Thyroid gland (tissue), 4 donors: ENCODE measurements at regions not wholly inside any gene's neighbourhood (a gene's known extent, or its start where the extent isn't known, plus 50 kb on each side); places are given as distances from the start of the nearest gene placed in this dataset.

Experiments
- CTCF ChIP-seq, 6 experiments: fragments of 200-600 bp in 3 of 6; fragments of 450-650 bp in 3 of 6; sonication (generic) in 3 of 6; IDR thresholded peaks; one replicate each; pipeline ENCODE4 v1.5.1; 2016 to 2019; ENCODE audit warnings: antibody characterized with exemption in 6 of 6, mild to moderate bottlenecking in 2 of 6, inconsistent platforms in 1 of 6, moderate library complexity in 1 of 6
- POLR2A ChIP-seq, 2 donors: fragments of 450-650 bp; IDR thresholded peaks; one replicate each; pipeline ENCODE4 v1.6.1; 2017; ENCODE audit warnings: antibody characterized with exemption in 2 of 2, mild to moderate bottlenecking in 2 of 2, moderate library complexity in 1 of 2

DNA sequence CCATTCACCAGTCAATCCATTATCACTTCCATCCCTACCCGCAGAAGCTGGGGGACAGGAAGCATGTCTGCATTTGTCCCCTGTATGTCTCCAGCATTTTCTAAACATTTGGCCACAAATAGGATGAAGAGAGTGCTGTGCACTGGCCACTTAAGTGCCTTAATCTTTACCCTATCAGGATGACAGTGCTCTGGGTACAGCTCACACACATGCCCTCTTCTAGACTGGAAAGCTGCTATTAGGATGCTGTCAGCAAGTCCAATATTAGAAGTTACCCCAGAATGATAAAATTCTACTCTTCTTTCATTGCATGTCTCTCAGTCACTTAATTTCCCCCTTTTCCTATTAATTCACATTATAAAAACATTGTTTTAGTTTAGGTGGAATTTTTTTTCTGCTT is 168.4 kb downstream of the RASEF start:
- TF ChIP-seq CTCF (IDR thresholded peaks at IDR 0.05) (no peak), POLR2A (IDR thresholded peaks at IDR 0.05) (no peak)
